ENCODE measurements at regions not wholly inside any gene's neighbourhood (a gene's known extent, or its start where the extent isn't known, plus 50 kb on each side); places are given as distances from the start of the nearest gene placed in this dataset.

- TF ChIP-seq CTCF (IDR thresholded peaks at IDR 0.05; ENCODE audit: borderline replicate concordance, extremely low read depth, low read length, poor library complexity, severe bottlenecking), result no peak
- no peak for TF ChIP-seq EZH2 (IDR thresholded peaks at IDR 0.05; ENCODE audit: borderline replicate concordance, low read depth, low read length, severe bottlenecking)
These were observed 1284.9 kb upstream of the LRRTM1 start for GRCh38 chr2:81589406-81589805.
